Left lung (tissue), 4 donors: ENCODE measurements at regions not wholly inside any gene's neighbourhood (a gene's known extent, or its start where the extent isn't known, plus 50 kb on each side); places are given as distances from the start of the nearest gene placed in this dataset.

Source experiments
- ATAC-seq: fragments of 200-7000 bp; cut with Tn5 transposase; one replicate; pipeline ENCODE4 v1.9.1; 2020; ENCODE audit warnings: moderate library complexity
- DNase-seq, 4 donors: peaks; one replicate each; pipeline ENCODE4 v3.0.0-alpha.2; 2013 to 2020
- H3K27ac ChIP-seq, 2 donors: fragments of 200-600 bp; sonication (generic) in 1 of 2; one replicate each; pipeline versions ENCODE4 v1.5.0 to v1.8.0; 2020 to 2021
- H3K27me3 ChIP-seq, 2 donors: fragments of 200-600 bp; sonication (generic) in 1 of 2; one replicate each; pipeline versions ENCODE4 v1.5.0 to v1.8.0; 2020 to 2021
- H3K36me3 ChIP-seq, 2 donors: fragments of 200-600 bp; sonication (generic) in 1 of 2; one replicate each; pipeline versions ENCODE4 v1.5.0 to v1.8.0; 2020 to 2021
- H3K4me1 ChIP-seq, 2 donors: fragments of 200-600 bp; one replicate each; pipeline ENCODE4 v1.8.0; 2021
- H3K4me3 ChIP-seq, 2 donors: fragments of 200-600 bp; sonication (generic) in 1 of 2; one replicate each; pipeline versions ENCODE4 v1.5.0 to v1.8.0; 2020 to 2021; ENCODE audit warnings: mild to moderate bottlenecking in 1 of 2
- H3K9me3 ChIP-seq, 2 donors: fragments of 200-600 bp; sonication (generic) in 1 of 2; one replicate each; pipeline versions ENCODE4 v1.5.0 to v1.8.0; 2020 to 2021
- intact Hi-C, 2 donors: fragments of 100-400 bp; cut with DNase I; formaldehyde crosslinking; loops; one replicate each; pipeline versions ENCODE4 v1.11.2 to v1.14.2; 2022
- TF ChIP-seq, protein P1 (sequence below), 2 donors: fragments of 200-600 bp; sonication (generic) in 1 of 2; IDR thresholded peaks; one replicate each; pipeline versions ENCODE4 v1.5.0 to v1.8.0; 2021; ENCODE audit warnings: antibody characterized with exemption in 2 of 2
- donor health status: DM: no; HTN: yes; CAD: no.
- donor health status: DM: no; HTN: no; CAD: no.

DNA sequence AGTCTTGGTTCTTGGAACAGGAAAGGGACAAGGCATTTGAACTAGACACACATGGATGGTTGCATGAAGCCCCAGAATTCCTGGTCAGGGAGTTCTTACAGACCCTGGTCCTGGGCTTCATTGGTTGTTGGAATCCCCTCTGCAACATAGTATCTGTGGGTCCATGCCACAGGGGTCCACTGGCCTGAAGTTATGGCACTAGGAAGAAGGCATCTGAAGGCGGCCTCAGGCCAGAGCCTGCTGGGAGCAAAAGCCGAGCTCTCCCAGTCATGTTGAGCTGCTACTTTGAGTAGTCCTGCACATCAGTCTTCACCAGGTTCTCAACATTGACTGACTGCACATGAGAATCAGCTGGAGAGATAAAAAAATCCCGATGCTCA lies 71.1 kb upstream of the PITX1 start:
- TF ChIP-seq, protein P1, sequence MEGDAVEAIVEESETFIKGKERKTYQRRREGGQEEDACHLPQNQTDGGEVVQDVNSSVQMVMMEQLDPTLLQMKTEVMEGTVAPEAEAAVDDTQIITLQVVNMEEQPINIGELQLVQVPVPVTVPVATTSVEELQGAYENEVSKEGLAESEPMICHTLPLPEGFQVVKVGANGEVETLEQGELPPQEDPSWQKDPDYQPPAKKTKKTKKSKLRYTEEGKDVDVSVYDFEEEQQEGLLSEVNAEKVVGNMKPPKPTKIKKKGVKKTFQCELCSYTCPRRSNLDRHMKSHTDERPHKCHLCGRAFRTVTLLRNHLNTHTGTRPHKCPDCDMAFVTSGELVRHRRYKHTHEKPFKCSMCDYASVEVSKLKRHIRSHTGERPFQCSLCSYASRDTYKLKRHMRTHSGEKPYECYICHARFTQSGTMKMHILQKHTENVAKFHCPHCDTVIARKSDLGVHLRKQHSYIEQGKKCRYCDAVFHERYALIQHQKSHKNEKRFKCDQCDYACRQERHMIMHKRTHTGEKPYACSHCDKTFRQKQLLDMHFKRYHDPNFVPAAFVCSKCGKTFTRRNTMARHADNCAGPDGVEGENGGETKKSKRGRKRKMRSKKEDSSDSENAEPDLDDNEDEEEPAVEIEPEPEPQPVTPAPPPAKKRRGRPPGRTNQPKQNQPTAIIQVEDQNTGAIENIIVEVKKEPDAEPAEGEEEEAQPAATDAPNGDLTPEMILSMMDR (IDR thresholded peaks at IDR 0.05): no peak
- no peak overlapping the region for H3K27ac ChIP-seq
- H3K4me1 ChIP-seq: peaks cover 0 to 5% of the 10 kb centered on the region in 2 donors
- ATAC-seq (no peak), DNase-seq (no peak)
- no peak overlapping the region for H3K4me3 ChIP-seq
- H3K36me3 ChIP-seq: no peaks in the 10 kb centered on the region
- no peaks in the 10 kb centered on the region for H3K9me3 ChIP-seq
- intact Hi-C loops: no loop called here
- H3K27me3 ChIP-seq: peaks cover 0 to 13% of the 10 kb centered on the region in 2 donors

DNA sequence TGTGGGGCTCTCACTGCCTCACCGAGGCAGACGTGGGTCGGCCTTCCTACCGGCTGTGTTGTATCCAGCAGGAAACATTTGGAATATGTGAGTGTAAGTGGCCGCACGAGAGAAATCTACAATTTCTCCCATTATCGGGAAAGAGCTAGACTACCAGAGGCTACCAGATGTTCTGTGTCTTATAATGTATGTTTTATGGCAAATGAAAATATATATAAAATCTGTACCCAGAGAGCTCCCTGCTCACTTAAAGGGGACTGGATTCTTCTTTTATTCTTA lies 69.5 kb upstream of the PITX1 start:
- TF ChIP-seq, protein P1 (IDR thresholded peaks at IDR 0.05): no peak
- Histone ChIP-seq H3K27me3 (peaks cover 0 to 13% of the 10 kb centered on the region in 2 donors), H3K9me3 (no peaks in the 10 kb centered on the region), H3K4me3 (no peak overlapping the region), H3K27ac (no peak overlapping the region), H3K4me1 (peaks cover 0 to 5% of the 10 kb centered on the region in 2 donors), H3K36me3 (no peaks in the 10 kb centered on the region)
- intact Hi-C loops: no loop called here
- DNase-seq (no peak), ATAC-seq (no peak)

DNA sequence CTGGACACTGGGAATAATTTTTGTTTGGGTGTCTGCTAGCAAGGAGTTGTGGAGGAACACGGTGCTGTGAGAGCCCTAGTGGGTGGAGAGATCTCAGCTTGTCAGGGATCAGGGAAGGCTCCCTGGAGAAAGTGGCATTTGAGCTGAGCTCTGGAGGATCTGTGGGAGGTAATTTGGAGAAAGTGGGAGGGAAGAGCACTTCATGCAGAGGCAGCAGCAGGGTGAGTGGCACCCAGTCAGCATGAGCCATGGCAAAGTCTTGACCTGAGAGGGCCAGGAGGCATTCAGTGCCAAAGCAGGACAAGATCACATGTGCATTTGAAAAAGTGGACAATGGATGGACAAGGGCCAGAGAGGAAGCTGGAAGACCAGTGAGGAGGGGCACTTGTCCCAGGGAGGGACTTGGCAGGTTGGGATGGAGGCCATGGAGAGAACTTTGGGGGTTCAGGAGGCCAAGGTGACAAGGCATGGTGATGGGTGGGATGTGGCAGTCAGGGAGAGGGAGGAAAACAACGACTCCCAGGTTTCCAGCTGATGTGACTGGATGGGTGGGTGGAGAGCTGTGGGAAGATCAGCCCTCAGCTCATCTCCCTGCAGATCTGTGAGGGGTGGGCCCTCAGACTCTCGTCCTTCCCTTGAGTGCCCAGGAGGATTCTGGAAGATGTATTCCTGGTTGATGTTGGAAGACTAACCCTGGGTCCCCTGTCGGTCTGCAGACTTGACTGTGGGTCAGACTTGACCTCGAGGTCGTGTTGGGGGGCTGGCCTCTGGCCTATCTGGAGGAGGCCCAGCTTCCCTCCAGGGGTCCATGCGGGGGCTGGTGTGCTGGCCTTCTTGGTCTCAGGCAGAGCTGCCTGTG lies 68.9 kb upstream of the PITX1 start:
- intact Hi-C loops: no loop called here
- ATAC-seq: no peak
- TF ChIP-seq, protein P1 (IDR thresholded peaks at IDR 0.05): no peak
- Histone ChIP-seq H3K36me3 (no peaks in the 10 kb centered on the region), H3K27me3 (peaks cover 0 to 13% of the 10 kb centered on the region in 2 donors), H3K9me3 (no peaks in the 10 kb centered on the region), H3K27ac (no peak overlapping the region), H3K4me1 (peaks cover 0 to 5% of the 10 kb centered on the region in 2 donors), H3K4me3 (no peak overlapping the region)
- DNase-seq: no peak

DNA sequence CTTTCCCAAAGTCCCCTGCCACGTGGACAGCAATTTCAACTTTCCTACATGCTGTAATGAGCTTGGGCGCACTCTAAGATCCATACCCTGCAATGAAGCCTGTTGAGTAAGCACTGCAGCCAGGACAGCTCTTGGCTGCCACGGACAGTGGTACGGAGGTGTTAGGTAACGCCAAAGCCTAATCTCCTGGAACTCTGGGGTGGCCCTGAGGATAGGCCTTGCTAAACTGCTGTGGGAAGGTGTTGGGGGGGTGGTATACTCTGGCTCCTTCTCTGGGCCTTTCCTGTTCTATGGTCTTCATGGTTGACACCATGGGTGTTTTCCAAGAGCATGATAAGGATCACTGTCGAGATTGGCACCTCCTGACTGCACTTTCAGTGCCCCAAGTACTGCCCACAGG lies 66.4 kb upstream of the PITX1 start:
- H3K27ac ChIP-seq: no peak overlapping the region
- ATAC-seq: no peak
- TF ChIP-seq, protein P1 (IDR thresholded peaks at IDR 0.05): no peak
- no peaks in the 10 kb centered on the region for H3K36me3 ChIP-seq
- H3K4me1 ChIP-seq: no peaks in the 10 kb centered on the region
- no peak overlapping the region for H3K4me3 ChIP-seq
- no peak for DNase-seq
- H3K27me3 ChIP-seq: peaks cover 0 to 13% of the 10 kb centered on the region in 2 donors
- intact Hi-C loops: no loop called here
- no peaks in the 10 kb centered on the region for H3K9me3 ChIP-seq

DNA sequence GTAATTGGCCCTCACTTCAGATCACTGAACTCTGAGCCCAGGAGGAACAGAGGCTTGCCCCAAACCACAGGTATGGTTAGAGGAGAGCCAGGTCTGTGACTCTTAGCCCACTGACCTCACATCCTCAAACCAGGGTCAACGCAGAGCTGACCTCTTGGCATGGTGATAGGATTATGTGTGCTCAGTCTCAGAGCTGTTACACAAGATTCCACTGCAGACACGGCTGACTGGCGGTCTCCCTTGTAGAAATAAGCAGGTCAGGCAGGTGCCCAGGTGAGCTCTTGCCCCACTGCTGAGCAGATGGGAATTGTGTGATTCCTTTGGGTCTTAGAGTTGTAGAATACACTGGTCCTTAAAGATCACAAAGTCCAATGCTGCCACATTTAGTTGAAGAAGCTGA lies 66.0 kb upstream of the PITX1 start:
- H3K27ac ChIP-seq: no peak overlapping the region
- intact Hi-C loops: no loop called here
- no peaks in the 10 kb centered on the region for H3K36me3 ChIP-seq
- ATAC-seq (no peak), DNase-seq (no peak)
- no peaks in the 10 kb centered on the region for H3K9me3 ChIP-seq
- no peaks in the 10 kb centered on the region for H3K4me1 ChIP-seq
- TF ChIP-seq, protein P1 (IDR thresholded peaks at IDR 0.05): no peak
- H3K27me3 ChIP-seq: peaks cover 0 to 17% of the 10 kb centered on the region in 2 donors
- no peak overlapping the region for H3K4me3 ChIP-seq
